ENCODE measurements at regions not wholly inside any gene's neighbourhood (a gene's known extent, or its start where the extent isn't known, plus 50 kb on each side); places are given as distances from the start of the nearest gene placed in this dataset.

DNA sequence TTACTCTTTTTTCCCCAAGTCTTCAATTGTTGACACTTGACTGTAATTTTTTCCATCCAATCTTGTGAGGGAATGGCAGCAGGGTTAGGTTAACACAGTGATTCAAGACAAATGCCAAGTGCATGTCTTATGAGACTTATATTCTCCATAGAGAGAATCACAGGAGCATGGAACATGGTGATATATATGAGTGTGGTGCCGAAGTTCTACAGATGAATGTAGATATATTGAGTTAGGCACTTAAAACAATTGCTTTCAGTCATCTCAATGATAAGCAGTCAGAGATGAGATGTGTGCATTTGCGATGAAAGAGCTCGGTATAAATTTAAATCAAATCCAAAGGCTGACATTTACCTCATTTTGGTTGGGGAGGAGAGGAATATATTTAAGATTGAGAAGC is 211.2 kb downstream of the CDH10 start:
- Histone ChIP-seq H3K4me3 (no peak overlapping the region), H3K27me3 (no peaks in the 10 kb centered on the region), H3K4me1 (no peaks in the 10 kb centered on the region), H3K36me3 (no peaks in the 10 kb centered on the region), H3K27ac (no peak overlapping the region), H3K9me3 (peaks cover 0 to 3% (median 0%) of the 10 kb centered on the region in 4 donors)
- DNase-seq: no peak
- 82 to 87% (median 84%) methylated on average over 3 of the region's 3 CpGs for WGBS, 5 donors
- intact Hi-C loops (cut with DNase I; ENCODE audit: low total_unique reads): no loop called here
- no peak for TF ChIP-seq POLR2AphosphoS5 (IDR thresholded peaks at IDR 0.05)
- TF ChIP-seq, protein P1, sequence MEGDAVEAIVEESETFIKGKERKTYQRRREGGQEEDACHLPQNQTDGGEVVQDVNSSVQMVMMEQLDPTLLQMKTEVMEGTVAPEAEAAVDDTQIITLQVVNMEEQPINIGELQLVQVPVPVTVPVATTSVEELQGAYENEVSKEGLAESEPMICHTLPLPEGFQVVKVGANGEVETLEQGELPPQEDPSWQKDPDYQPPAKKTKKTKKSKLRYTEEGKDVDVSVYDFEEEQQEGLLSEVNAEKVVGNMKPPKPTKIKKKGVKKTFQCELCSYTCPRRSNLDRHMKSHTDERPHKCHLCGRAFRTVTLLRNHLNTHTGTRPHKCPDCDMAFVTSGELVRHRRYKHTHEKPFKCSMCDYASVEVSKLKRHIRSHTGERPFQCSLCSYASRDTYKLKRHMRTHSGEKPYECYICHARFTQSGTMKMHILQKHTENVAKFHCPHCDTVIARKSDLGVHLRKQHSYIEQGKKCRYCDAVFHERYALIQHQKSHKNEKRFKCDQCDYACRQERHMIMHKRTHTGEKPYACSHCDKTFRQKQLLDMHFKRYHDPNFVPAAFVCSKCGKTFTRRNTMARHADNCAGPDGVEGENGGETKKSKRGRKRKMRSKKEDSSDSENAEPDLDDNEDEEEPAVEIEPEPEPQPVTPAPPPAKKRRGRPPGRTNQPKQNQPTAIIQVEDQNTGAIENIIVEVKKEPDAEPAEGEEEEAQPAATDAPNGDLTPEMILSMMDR (IDR thresholded peaks at IDR 0.05): no peak
- TF ChIP-seq POLR2A (IDR thresholded peaks at IDR 0.05): no peak
- TF ChIP-seq EP300 (IDR thresholded peaks at IDR 0.05): no peak

Small RNAs in the stretch of these regions (small RNA-seq; reads per million reads assigned to genes)
- gene AC026784.1 (0 reads per million in 4 donors), gene RF00019 (0 reads per million in 4 donors), gene RF00561 (0 to 0.10 (median 0) reads per million in 4 donors)
